Transverse colon (tissue), 4 donors: ENCODE measurements at regions not wholly inside any gene's neighbourhood (a gene's known extent, or its start where the extent isn't known, plus 50 kb on each side); places are given as distances from the start of the nearest gene placed in this dataset.

Source experiments
- DNase-seq: peaks from one replicate; pipeline ENCODE4 v3.0.0-alpha.2; 2019
- H3K27ac ChIP-seq, 4 donors: fragments of 200-600 bp; sonication (generic); 2 replicates each; pipeline ENCODE4 v1.5.1; 2016 to 2018; ENCODE audit warnings: inconsistent platforms in 4 of 4
- H3K27me3 ChIP-seq: fragments of 200-600 bp; sonication (generic); 2 replicates; pipeline ENCODE4 v1.5.1; 2017; ENCODE audit warnings: inconsistent platforms
- H3K36me3 ChIP-seq, 4 donors: fragments of 200-600 bp; sonication (generic); 2 replicates each; pipeline ENCODE4 v1.5.1; 2017 to 2019; ENCODE audit warnings: inconsistent platforms in 4 of 4
- H3K4me1 ChIP-seq, 4 donors: fragments of 200-600 bp; sonication (generic); 2 replicates each; pipeline ENCODE4 v1.5.1; 2017 to 2020; ENCODE audit warnings: inconsistent platforms in 4 of 4
- H3K4me3 ChIP-seq, 4 donors: fragments of 200-600 bp; sonication (generic); 1 replicate in 1 of 4; 2 replicates in 3 of 4; pipeline versions ENCODE4 v1.5.1 to v1.6.1; 2017 to 2019; ENCODE audit warnings: inconsistent platforms in 4 of 4
- H3K9me3 ChIP-seq, 2 donors: fragments of 200-600 bp; sonication (generic); 2 replicates each; pipeline ENCODE4 v1.5.1; 2017 to 2019; ENCODE audit warnings: inconsistent platforms in 2 of 2
- CTCF ChIP-seq, 5 experiments: fragments of 200-600 bp in 3 of 5; fragments of 450-650 bp in 2 of 5; sonication (generic) in 3 of 5; IDR thresholded peaks; 1 replicate in 2 of 5; 2 replicates in 3 of 5; pipeline ENCODE4 v1.5.1; 2016 to 2017; ENCODE audit warnings: antibody characterized with exemption in 5 of 5, inconsistent platforms in 3 of 5, mild to moderate bottlenecking in 2 of 5, moderate library complexity in 1 of 5
- EP300 ChIP-seq: sonication (generic); formaldehyde crosslinking; IDR thresholded peaks from one replicate; pipeline ENCODE4 v1.6.1; 2017; ENCODE audit warnings: antibody characterized with exemption, low read depth
- POLR2A ChIP-seq: fragments of 450-650 bp; IDR thresholded peaks from one replicate; pipeline ENCODE4 v1.6.1; 2016; ENCODE audit warnings: antibody characterized with exemption, mild to moderate bottlenecking, moderate library complexity
- POLR2AphosphoS5 ChIP-seq, 3 donors: sonication (generic); formaldehyde crosslinking; IDR thresholded peaks; one replicate each; pipeline ENCODE4 v1.6.1; 2016; ENCODE audit warnings: antibody characterized with exemption in 3 of 3
- WGBS, 2 donors: methylation state at CpG; one replicate each; pipeline ENCODE4 v1.1.5; 2018; ENCODE audit warnings: low coverage in 1 of 2; 5-methylcytosine and 5-hydroxymethylcytosine counted together
- in situ Hi-C, 4 donors: fragments of 200-750 bp; cut with MboI; loops; one replicate each; pipeline versions ENCODE4 v1.15.0 to v1.15.1; 2017; ENCODE audit warnings: low sequenced_read_pairs in 3 of 4, low pct_ligation_motif_present in 1 of 4, low pct_unique_long_range_greater_than_20kb in 1 of 4
- intact Hi-C: fragments of 100-400 bp; cut with DNase I; formaldehyde crosslinking; loops from one replicate; pipeline ENCODE4 v1.15.1; 2023; ENCODE audit warnings: low total_unique reads

- Histone ChIP-seq H3K4me1 (peaks cover 0 to 5% (median 0%) of the 10 kb centered on the region in 4 donors), H3K27me3 (no peaks in the 10 kb centered on the region), H3K4me3 (no peak overlapping the region), H3K36me3 (no peaks in the 10 kb centered on the region), H3K9me3 (no peaks in the 10 kb centered on the region), H3K27ac (no peak overlapping the region)
- 68 to 74% methylated on average over 2 of the region's 2 CpGs for WGBS, 2 donors
- in situ Hi-C loops (no loop called here), intact Hi-C loops (no loop called here)
- no peak for TF ChIP-seq POLR2AphosphoS5 (IDR thresholded peaks at IDR 0.05)
- TF ChIP-seq POLR2A, result no peak
- TF ChIP-seq EP300, result no peak
- no peak for TF ChIP-seq CTCF (IDR thresholded peaks at IDR 0.05)
- DNase-seq, result no peak
Measured at GRCh38 chr11:80687941-80688340, 1247.1 kb upstream of the TENM4 start.

GRCh38 chr11:80686889-80687288 lies 1246.1 kb upstream of the TENM4 start:
- in situ Hi-C loops, result no loop called here
- Histone ChIP-seq H3K9me3 (no peaks in the 10 kb centered on the region), H3K4me1 (peaks cover 0 to 5% (median 0%) of the 10 kb centered on the region in 4 donors), H3K27me3 (no peaks in the 10 kb centered on the region), H3K36me3 (no peaks in the 10 kb centered on the region), H3K27ac (no peak overlapping the region), H3K4me3 (no peak overlapping the region)
- intact Hi-C loops, result no loop called here
- WGBS, 2 donors, result 59 to 70% methylated on average over 2 to 4 of the region's 4 CpGs
- no peak for TF ChIP-seq CTCF (IDR thresholded peaks at IDR 0.05)
- TF ChIP-seq POLR2A, result no peak
- TF ChIP-seq POLR2AphosphoS5 (IDR thresholded peaks at IDR 0.05), result no peak
- no peak for TF ChIP-seq EP300
- no peak for DNase-seq

- no peaks in the 10 kb centered on the region for H3K27me3 ChIP-seq
- no peaks in the 10 kb centered on the region for H3K4me1 ChIP-seq
- no peak overlapping the region for H3K27ac ChIP-seq
- TF ChIP-seq POLR2AphosphoS5 (IDR thresholded peaks at IDR 0.05) (no peak), POLR2A (no peak)
- no peak for DNase-seq
- in situ Hi-C loops, result no loop called here
- no peaks in the 10 kb centered on the region for H3K9me3 ChIP-seq
- intact Hi-C loops, result no loop called here
- no peak overlapping the region for H3K4me3 ChIP-seq
- no peaks in the 10 kb centered on the region for H3K36me3 ChIP-seq
Measured at GRCh38 chr11:80673566-80673965, 1232.7 kb upstream of the TENM4 start.

- intact Hi-C loops, result no loop called here
- 81 to 90% methylated on average over 3 of the region's 3 CpGs for WGBS, 2 donors
- Histone ChIP-seq H3K27me3 (no peaks in the 10 kb centered on the region), H3K4me1 (no peaks in the 10 kb centered on the region), H3K9me3 (no peaks in the 10 kb centered on the region), H3K27ac (no peak overlapping the region), H3K36me3 (no peaks in the 10 kb centered on the region), H3K4me3 (no peak overlapping the region)
- TF ChIP-seq CTCF (IDR thresholded peaks at IDR 0.05) (no peak), POLR2A (no peak), EP300 (no peak), POLR2AphosphoS5 (IDR thresholded peaks at IDR 0.05) (no peak)
- in situ Hi-C loops, result no loop called here
- DNase-seq, result no peak
Measured at GRCh38 chr11:80669620-80670019, 1228.8 kb upstream of the TENM4 start.

GRCh38 chr11:80668039-80668438 lies 1227.2 kb upstream of the TENM4 start:
- no peak for DNase-seq
- in situ Hi-C loops, result no loop called here

More at GRCh38 chr11:80668039-80668438, 1227.2 kb upstream of the TENM4 start:
- 90 to 91% methylated on average over 1 to 6 of the region's 6 CpGs for WGBS, 2 donors
- TF ChIP-seq EP300, result no peak
- no peak for TF ChIP-seq POLR2AphosphoS5 (IDR thresholded peaks at IDR 0.05)
- no peak for TF ChIP-seq CTCF (IDR thresholded peaks at IDR 0.05)
- no peak for TF ChIP-seq POLR2A
- H3K36me3 ChIP-seq, result no peaks in the 10 kb centered on the region
- intact Hi-C loops, result no loop called here
- H3K4me1 ChIP-seq, result no peaks in the 10 kb centered on the region
- H3K27ac ChIP-seq, result no peak overlapping the region
- no peaks in the 10 kb centered on the region for H3K27me3 ChIP-seq
- H3K4me3 ChIP-seq, result no peak overlapping the region
- H3K9me3 ChIP-seq, result no peaks in the 10 kb centered on the region
